Kidney (tissue), 13 donors: ENCODE measurements at regions not wholly inside any gene's neighbourhood (a gene's known extent, or its start where the extent isn't known, plus 50 kb on each side); places are given as distances from the start of the nearest gene placed in this dataset.

Source experiments
- DNase-seq, 5 donors: peaks; one replicate each; pipeline ENCODE4 v3.0.0-alpha.2; 2013 to 2020
- FAIRE-seq: peaks from 2 replicates; lab custom pipeline; 2012; peaks lifted over from hg19 to GRCh38; lab: Jason Lieb, UNC
- H3K27ac ChIP-seq, 2 donors: one replicate each; pipeline ENCODE4 v1.7.0; 2013; ENCODE audit warnings: low read depth in 2 of 2, low read length in 2 of 2, inconsistent platforms in 1 of 2
- H3K27me3 ChIP-seq: one replicate; pipeline ENCODE4 v1.7.1; 2013; ENCODE audit warnings: low read length, inconsistent platforms; ENCODE audit not compliant: control insufficient read depth, insufficient read depth
- H3K36me3 ChIP-seq, 3 donors: one replicate each; pipeline versions ENCODE4 v1.7.0 to v1.7.1; 2013; ENCODE audit warnings: low read length in 3 of 3, control low read depth in 1 of 3, inconsistent platforms in 1 of 3; ENCODE audit not compliant: insufficient read depth in 3 of 3, control insufficient read depth in 2 of 3
- H3K4me1 ChIP-seq, 3 donors: one replicate each; pipeline versions ENCODE4 v1.7.0 to v1.7.1; 2013; ENCODE audit warnings: low read length in 3 of 3, inconsistent platforms in 1 of 3, low read depth in 1 of 3; ENCODE audit not compliant: control insufficient read depth in 2 of 3, insufficient read depth in 2 of 3
- H3K4me3 ChIP-seq, 3 donors: one replicate each; pipeline versions ENCODE4 v1.7.0 to v1.8.1; 2013; ENCODE audit warnings: low read length in 3 of 3, control low read depth in 1 of 3, inconsistent platforms in 1 of 3
- H3K9ac ChIP-seq, 3 donors: one replicate each; pipeline versions ENCODE4 v1.7.0 to v1.7.1; 2013; ENCODE audit warnings: low read length in 3 of 3, control low read depth in 1 of 3, inconsistent platforms in 1 of 3
- H3K9me3 ChIP-seq, 3 donors: one replicate each; pipeline versions ENCODE4 v1.7.0 to v1.7.1; 2013; ENCODE audit warnings: low read length in 3 of 3, control low read depth in 1 of 3, inconsistent platforms in 1 of 3; ENCODE audit not compliant: control insufficient read depth in 2 of 3, insufficient read depth in 1 of 3
- CTCF ChIP-seq: IDR thresholded peaks from 3 replicates; pipeline ENCODE4 v1.5.1; 2012; ENCODE audit warnings: mild to moderate bottlenecking, moderate library complexity, borderline replicate concordance; ENCODE audit not compliant: insufficient read depth; ENCODE audit errors: extremely low read depth
- intact Hi-C: fragments of 100-400 bp; cut with DNase I; formaldehyde crosslinking; loops from one replicate; pipeline ENCODE4 v1.11.1; 2022
- donor health status: control.
- donor health status: control.
- donor health status: control.
- donor health status: control.
- donor health status: control.
- donor health status: DM: yes; HTN: yes; CAD: no.
- donor health status: Normal renal cell carcinoma (clear cell type).

- intact Hi-C loops, result no loop called here
- Histone ChIP-seq H3K27me3 (no peaks in the 10 kb centered on the region), H3K4me1 (no peaks in the 10 kb centered on the region), H3K9ac (no peak overlapping the region), H3K36me3 (no peaks in the 10 kb centered on the region), H3K9me3 (no peaks in the 10 kb centered on the region), H3K4me3 (no peak overlapping the region), H3K27ac (no peak overlapping the region)
- TF ChIP-seq CTCF, result no peak
- DNase-seq (no peak), FAIRE-seq (no peak)
Measured at GRCh38 chr6:145022199-145022796, 713.0 kb downstream of the EPM2A start.

GRCh38 chr6:145023116-145023726 is 712.1 kb downstream of the EPM2A start:
- FAIRE-seq, result no peak

GRCh38 chr6:145025488-145025887 is 709.8 kb downstream of the EPM2A start:
- intact Hi-C loops, result no loop called here
- no peak for FAIRE-seq

More at GRCh38 chr6:145023116-145023726, 712.1 kb downstream of the EPM2A start:
- H3K4me3 ChIP-seq, result no peak overlapping the region
- no peak overlapping the region for H3K9ac ChIP-seq
- intact Hi-C loops, result no loop called here
- H3K27ac ChIP-seq, result no peak overlapping the region
- DNase-seq, result no peak
- H3K4me1 ChIP-seq, result no peaks in the 10 kb centered on the region
- H3K27me3 ChIP-seq, result no peaks in the 10 kb centered on the region
- H3K9me3 ChIP-seq, result no peaks in the 10 kb centered on the region
- no peaks in the 10 kb centered on the region for H3K36me3 ChIP-seq
- TF ChIP-seq CTCF, result no peak

More at GRCh38 chr6:145025488-145025887, 709.8 kb downstream of the EPM2A start:
- H3K27me3 ChIP-seq, result no peaks in the 10 kb centered on the region
- H3K27ac ChIP-seq, result no peak overlapping the region
- no peaks in the 10 kb centered on the region for H3K4me1 ChIP-seq
- no peaks in the 10 kb centered on the region for H3K36me3 ChIP-seq
- no peak overlapping the region for H3K9ac ChIP-seq
- no peak for TF ChIP-seq CTCF
- H3K4me3 ChIP-seq, result no peak overlapping the region
- H3K9me3 ChIP-seq, result no peaks in the 10 kb centered on the region
- no peak for DNase-seq
